BJ (cell line): ENCODE measurements at regions not wholly inside any gene's neighbourhood (a gene's known extent, or its start where the extent isn't known, plus 50 kb on each side); places are given as distances from the start of the nearest gene placed in this dataset.

Experiments used
- CTCF ChIA-PET: fragments of 350-600 bp; formaldehyde crosslinking; extraction: SDS; loops from one replicate; lab custom pipeline; 2021; ENCODE audit warnings: antibody characterized with exemption, inconsistent platforms; lab: Yijun Ruan, JAX
- POLR2A ChIA-PET: fragments of 300-600 bp; sonication (Branson Sonifier 250); formaldehyde crosslinking; extraction: SDS; loops from one replicate; lab custom pipeline; 2021; ENCODE audit warnings: antibody characterized with exemption; lab: Charles Lee
- DNase-seq: peaks from one replicate; pipeline ENCODE4 v3.0.0-alpha.2; 2011; ENCODE audit warnings: low read depth
- H3K27me3 ChIP-seq: 2 replicates; pipeline ENCODE4 v1.6.0; 2011; ENCODE audit warnings: low read length; ENCODE audit not compliant: control insufficient read depth, insufficient read depth
- H3K36me3 ChIP-seq: 2 replicates; pipeline ENCODE4 v1.5.1; 2011; ENCODE audit warnings: low read length; ENCODE audit not compliant: control insufficient read depth, insufficient read depth
- H3K4me3 ChIP-seq: 2 replicates; pipeline ENCODE4 v1.5.1; 2011; ENCODE audit warnings: low read depth, mild to moderate bottlenecking, control low read depth, low read length
- TF ChIP-seq, protein P1 (sequence below): IDR thresholded peaks from 2 replicates; pipeline ENCODE4 v1.5.1; 2011; ENCODE audit warnings: low read depth, mild to moderate bottlenecking, control low read depth, inconsistent platforms, low read length, moderate library complexity; ENCODE audit not compliant: insufficient read depth

DNA sequence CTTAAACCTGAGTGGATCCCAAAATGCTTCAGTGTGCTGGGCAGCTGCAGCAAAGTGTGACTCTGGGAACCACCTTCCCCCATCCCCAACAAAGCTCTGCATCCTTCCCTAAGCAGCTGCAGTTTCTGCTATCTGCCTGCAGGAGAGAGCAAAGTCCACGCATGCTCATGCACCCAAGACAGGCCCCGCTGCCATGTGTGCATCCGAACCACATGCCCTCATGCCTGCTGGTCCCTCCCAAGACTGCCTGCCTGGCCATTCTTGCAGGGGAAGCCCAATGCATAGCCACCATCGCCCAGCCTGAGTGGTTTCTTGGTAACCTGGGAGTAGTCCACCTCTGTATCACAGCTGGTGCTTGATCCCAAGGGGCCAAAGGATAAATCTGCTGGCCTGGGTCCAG, 94.3 kb upstream of the OLIG3 start:
- ChIA-PET POLR2A (no interaction called here), CTCF (interaction anchor here (0.6 to 2.7 kb wide), 2 partner anchors 12 to 36 kb away, joined by 4 to 7 read pairs; no protein-coding TSS in a partner anchor)
- Histone ChIP-seq H3K36me3 (no peaks in the 10 kb centered on the region), H3K4me3 (no peak overlapping the region), H3K27me3 (no peaks in the 10 kb centered on the region; the same call in 1 of the 2 replicates)
- TF ChIP-seq, protein P1, sequence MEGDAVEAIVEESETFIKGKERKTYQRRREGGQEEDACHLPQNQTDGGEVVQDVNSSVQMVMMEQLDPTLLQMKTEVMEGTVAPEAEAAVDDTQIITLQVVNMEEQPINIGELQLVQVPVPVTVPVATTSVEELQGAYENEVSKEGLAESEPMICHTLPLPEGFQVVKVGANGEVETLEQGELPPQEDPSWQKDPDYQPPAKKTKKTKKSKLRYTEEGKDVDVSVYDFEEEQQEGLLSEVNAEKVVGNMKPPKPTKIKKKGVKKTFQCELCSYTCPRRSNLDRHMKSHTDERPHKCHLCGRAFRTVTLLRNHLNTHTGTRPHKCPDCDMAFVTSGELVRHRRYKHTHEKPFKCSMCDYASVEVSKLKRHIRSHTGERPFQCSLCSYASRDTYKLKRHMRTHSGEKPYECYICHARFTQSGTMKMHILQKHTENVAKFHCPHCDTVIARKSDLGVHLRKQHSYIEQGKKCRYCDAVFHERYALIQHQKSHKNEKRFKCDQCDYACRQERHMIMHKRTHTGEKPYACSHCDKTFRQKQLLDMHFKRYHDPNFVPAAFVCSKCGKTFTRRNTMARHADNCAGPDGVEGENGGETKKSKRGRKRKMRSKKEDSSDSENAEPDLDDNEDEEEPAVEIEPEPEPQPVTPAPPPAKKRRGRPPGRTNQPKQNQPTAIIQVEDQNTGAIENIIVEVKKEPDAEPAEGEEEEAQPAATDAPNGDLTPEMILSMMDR: no peak
- DNase-seq: no peak

DNA sequence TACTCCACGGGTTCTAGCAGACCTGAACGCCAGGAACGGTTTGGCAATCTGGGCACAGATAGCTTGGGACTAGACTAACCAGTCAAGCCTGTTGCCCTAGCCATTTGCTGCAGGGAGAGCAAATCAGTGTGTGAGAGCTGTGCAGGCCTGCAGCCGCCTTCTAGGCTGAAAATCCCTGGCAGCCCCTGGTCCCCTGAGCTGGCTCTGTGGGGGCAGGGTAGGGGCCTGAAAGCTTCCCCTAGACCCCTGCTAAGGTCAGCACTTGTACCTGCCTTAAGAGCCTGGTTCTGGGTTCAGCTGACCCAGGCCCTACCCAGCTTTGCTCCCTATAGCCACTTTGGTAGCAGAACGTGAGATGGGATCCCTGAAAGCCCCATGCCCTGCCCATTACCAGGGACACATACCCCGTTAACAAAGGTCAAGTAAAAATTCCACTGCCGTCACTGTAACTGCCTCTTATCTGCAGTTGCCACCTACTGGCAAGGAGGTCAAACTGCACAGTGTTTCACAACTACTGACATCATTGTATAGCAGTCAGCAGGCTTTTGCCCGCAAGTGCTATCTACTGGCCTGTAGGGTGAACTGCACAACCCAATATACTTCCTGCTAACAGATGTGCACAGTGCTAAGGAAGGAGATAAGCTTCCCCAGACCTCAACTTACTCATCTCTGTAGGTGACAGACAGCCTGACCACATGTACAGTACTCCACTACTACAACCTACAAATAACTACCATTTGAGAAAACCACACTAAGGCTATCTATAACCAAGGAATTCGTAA, 95.1 kb upstream of the OLIG3 start:
- ChIA-PET POLR2A (no interaction called here), CTCF (interaction anchor here (2.7 kb wide), 1 partner anchor 12 kb away, joined by 7 read pairs; no protein-coding TSS in a partner anchor)
- no peak overlapping the region for H3K4me3 ChIP-seq
- TF ChIP-seq, protein P1: peak; percentile 29; the same call in 1 of the 2 replicates
- H3K36me3 ChIP-seq: no peaks in the 10 kb centered on the region
- no peak for DNase-seq
- no peaks in the 10 kb centered on the region for H3K27me3 ChIP-seq

- Histone ChIP-seq H3K4me3 (no peak overlapping the region), H3K27me3 (no peaks in the 10 kb centered on the region), H3K36me3 (no peaks in the 10 kb centered on the region)
- TF ChIP-seq, protein P1: no peak
- DNase-seq: no peak
- ChIA-PET CTCF (interaction anchor here (2.7 kb wide), 1 partner anchor 10 kb away, joined by 7 read pairs; no protein-coding TSS in a partner anchor), POLR2A (no interaction called here)
These were observed 96.5 kb upstream of the OLIG3 start for GRCh38 chr6:137590684-137591083.

GRCh38 chr6:137601471-137601870, 107.3 kb upstream of the OLIG3 start:
- no peak for DNase-seq
- no peaks in the 10 kb centered on the region for H3K36me3 ChIP-seq
- ChIA-PET CTCF (interaction anchor here (1.9 kb wide), 1 partner anchor 12 kb away, joined by 7 read pairs; no protein-coding TSS in a partner anchor), POLR2A (no interaction called here)
- no peak overlapping the region for H3K4me3 ChIP-seq
- no peaks in the 10 kb centered on the region for H3K27me3 ChIP-seq
- TF ChIP-seq, protein P1: no peak

DNA sequence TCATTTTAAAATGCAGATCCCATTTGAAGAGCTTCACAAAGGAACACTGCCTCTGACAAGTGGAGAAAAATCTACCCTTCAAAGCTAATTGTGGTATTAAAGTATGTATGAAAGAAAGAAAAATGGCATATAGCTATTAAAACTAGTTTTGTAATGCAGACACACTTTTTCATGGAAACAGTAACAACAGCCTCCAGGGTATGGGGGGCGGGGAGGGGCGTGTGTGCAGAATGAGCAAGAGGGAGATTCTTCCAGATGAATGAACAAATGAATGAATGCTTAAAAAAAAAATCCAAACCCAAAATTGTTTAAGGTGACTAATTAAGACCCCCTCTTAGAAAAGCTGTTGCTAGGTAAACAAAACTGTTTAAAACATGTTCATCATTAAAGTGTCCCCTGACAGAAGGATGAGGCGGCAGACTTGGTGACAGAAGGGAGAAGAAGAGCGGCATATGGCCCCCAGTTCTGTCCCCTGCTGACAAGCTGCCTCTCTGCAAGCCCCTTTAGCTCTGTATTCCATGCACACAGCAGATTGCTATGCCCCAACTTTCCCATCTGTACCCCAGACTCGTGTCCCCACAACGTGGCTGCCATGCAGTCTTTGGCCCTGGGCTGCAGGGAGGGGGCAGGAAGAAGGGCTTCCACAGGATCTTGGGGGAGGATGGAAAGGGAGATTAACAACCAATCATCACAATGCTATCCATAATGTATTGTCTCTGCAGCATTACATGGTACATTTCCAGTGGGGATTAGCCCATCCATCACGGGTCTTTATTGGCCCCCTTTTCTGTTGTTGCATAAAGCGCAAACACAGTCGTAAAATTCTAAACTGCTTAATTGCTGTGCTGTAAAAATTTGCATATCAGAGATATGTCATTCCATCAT, 108.4 kb upstream of the OLIG3 start:
- Histone ChIP-seq H3K4me3 (no peak overlapping the region), H3K27me3 (no peaks in the 10 kb centered on the region), H3K36me3 (no peaks in the 10 kb centered on the region)
- CTCF ChIA-PET: no interaction called here
- POLR2A ChIA-PET: no interaction called here
- no peak for DNase-seq
- TF ChIP-seq, protein P1: no peak
